ENCODE measurements at regions not wholly inside any gene's neighbourhood (a gene's known extent, or its start where the extent isn't known, plus 50 kb on each side); places are given as distances from the start of the nearest gene placed in this dataset.

- no peak for TF ChIP-seq CTCF (IDR thresholded peaks at IDR 0.05)
- no peak for TF ChIP-seq POLR2A (IDR thresholded peaks at IDR 0.05)
- TF ChIP-seq POLR2AphosphoS5 (IDR thresholded peaks at IDR 0.05): no peak
These were observed 106.1 kb upstream of the COL8A1 start for GRCh38 chr3:99532246-99532645.
